ENCODE measurements at regions not wholly inside any gene's neighbourhood (a gene's known extent, or its start where the extent isn't known, plus 50 kb on each side); places are given as distances from the start of the nearest gene placed in this dataset.

GRCh38 chr4:126812076-126812475, 820.7 kb upstream of the INTU start:
- no peak for DNase-seq

DNA sequence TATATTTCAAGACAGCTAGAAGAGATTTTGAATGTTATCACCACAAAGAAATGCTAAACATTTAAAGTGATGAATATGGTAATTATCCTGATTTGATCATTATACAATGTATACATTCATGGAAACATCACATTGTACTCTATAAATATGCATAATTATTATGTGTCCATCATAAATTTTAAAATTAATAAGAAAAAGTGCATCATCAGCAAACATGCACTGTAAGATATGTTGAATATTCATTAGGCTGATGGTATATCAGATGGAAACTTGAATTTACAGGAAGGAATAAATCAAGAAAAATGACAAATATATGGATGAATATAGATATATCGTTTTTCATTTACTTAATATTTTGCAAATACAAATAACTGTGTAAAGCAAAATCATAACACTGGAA, 812.1 kb upstream of the INTU start:
- DNase-seq = no peak

- DNase-seq = no peak
Measured at GRCh38 chr4:126821152-126821551, 811.6 kb upstream of the INTU start.

GRCh38 chr4:126825083-126825482, 807.7 kb upstream of the INTU start:
- no peak for DNase-seq

DNA sequence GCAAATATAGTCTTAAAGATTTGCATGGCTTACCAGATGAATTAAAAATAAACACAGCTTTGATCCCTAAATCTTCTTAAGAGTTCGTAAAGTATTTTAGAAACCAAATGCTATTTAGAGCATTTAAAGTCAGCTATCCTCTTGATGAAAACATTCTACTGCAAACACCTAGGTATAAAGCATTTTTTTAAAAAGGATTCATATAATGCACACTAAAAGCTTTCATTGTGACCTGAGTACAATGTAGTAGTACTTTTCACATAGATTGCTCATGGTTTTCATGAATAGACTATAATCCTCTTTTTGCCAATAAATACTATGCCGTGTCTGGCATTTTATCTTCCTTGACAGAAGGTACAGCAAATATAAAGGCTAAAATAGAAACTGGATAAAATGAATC, 805.1 kb upstream of the INTU start:
- no peak for DNase-seq

DNA sequence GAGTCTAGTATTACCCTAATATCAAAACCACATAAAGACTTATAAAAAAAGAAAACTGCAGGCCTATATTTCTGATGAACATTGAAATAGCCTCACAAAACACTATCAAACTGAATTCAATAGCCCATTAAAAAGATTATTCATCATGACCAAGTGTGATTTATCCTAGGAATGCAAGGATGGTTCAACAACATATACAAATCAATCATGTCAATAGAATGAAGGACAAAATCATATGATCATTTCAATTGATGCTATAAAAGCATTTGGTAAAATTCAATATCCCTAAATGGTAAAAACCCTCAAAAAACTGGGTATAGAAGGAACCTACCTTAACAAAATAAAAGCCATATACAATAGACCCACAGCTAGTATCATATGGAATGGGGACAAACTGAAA, 797.9 kb upstream of the INTU start:
- DNase-seq = no peak

GRCh38 chr4:126838941-126839679, 793.6 kb upstream of the INTU start:
- no peak for DNase-seq

DNA sequence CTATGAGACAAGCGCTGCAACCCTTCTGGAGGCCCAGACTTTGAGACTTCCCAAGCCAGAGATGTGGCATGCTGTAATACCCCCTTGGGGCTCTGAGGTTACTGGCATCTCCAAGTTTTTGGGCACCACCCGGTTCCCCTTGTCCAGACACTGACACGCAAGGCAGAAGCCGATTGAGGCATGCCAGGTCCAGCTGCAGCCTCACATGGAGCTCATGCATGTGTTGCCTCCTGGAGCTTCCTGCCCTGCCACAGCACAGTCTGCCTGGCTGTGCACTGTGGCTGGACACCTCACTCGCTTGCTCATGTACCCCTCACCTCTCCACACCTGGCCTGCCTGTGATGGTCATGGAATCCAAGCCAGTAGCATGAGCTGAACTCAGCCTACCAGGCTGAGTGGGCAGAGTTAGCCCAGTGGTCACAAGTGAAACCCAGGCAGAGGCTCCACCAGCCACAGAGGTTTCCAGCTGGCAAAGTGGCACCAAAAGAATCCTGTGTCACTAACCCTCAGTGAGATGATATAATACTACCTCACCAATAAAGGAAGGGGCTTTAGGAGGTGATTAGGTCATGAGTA, 789.2 kb upstream of the INTU start:
- no peak for DNase-seq

- DNase-seq = no peak
Measured at GRCh38 chr4:126850286-126850685, 782.5 kb upstream of the INTU start.

DNA sequence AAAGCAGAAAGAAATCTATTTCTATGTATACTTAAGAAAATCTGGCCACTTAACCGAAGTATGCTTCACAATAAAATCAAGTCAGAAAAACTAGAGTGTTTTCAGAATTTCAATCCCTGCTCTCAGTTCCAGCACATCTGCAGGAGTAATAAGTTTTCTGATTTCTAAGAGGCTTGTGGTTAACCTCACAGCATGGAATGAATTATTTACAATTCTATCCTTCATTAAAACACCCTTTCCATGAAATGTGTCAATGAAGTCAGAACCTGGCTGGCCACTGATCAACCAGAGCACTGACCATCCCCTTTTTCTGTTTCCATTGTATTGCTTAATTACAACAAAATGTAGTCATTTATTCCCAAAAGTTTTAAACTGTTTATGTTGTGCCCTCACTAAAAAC, 781.4 kb upstream of the INTU start:
- no peak for DNase-seq

DNA sequence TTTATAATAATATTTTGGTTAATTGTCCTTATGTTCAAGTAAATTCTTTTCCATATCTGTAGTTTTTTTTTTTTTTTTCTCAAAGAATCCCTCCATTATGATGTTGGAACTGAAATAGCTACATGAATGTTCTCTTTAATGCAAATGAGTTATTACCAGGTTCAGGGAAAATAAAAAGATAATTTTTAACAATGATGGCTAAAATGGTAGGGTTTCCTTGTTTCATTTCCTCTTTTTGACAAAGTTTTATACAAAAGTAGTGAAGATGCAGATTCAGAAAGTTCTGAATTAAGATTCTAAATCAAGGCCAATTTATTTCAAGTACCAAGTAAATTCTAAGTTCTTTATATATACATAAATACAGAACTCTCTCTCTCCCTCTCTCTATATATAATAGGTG, 779.0 kb upstream of the INTU start:
- DNase-seq = no peak

- DNase-seq = no peak
Measured at GRCh38 chr4:126856906-126857305, 775.9 kb upstream of the INTU start.

- DNase-seq = no peak
Measured at GRCh38 chr4:126859314-126859713, 773.4 kb upstream of the INTU start.

GRCh38 chr4:126859872-126860271, 772.9 kb upstream of the INTU start:
- no peak for DNase-seq

- no peak for DNase-seq
Measured at GRCh38 chr4:126860308-126860707, 772.4 kb upstream of the INTU start.

GRCh38 chr4:126869967-126870366, 762.8 kb upstream of the INTU start:
- no peak for DNase-seq

DNA sequence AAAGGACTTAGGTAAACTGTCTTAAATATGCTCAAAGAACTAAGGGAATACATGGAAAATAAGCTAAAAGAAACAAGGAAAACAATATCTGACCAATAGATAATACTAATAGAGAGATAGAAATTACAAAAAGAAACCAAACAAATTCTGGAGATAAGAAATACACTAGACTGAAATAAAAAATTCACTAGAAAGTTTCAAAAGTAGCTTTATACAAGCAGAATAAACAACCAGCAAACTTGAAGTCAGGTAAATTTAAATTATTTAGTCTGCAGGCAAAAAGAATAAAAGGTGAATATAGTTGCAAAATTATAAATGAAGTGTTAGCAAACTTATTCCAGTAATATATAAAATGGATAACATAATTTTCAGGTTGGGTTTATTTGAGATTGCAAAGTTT, 760.9 kb upstream of the INTU start:
- DNase-seq = no peak

DNA sequence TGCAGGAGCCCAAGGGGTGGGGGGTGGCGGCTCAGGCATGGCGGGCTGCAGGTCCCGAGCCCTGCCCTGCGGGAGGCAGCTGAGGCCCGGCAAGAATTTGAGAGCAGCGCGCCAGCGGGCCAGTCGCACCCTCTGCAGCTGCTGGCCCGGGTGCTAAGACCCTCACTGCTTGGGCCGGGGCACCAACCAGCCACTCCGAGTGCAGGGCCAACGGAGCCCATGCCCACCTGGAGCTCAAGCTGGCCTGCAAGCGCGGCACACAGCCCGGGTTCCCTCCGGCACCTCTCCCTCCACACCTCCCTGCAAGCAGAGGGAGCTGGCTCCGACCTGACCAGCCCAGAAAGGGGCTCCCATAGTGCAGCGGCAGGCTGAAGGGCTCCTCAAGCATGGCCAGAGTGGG, 758.2 kb upstream of the INTU start:
- no peak for DNase-seq

DNA sequence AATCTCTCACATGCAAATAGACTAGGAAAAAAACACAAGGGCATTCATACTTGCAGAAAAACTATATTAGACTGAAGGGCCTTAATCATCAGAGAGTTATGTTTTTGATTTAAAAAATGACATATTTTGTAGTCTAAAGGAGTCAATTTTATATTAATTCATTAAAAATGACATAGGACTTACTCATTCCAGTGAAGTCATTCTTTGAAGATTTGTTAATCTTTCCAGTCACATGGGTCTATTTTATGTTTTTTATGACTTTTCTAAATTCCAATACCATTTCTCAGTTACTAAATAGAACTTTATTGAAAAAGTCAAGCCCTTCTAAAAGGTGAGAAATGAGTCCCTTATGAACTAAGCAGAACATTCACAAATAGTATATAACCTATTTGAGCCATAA, 743.8 kb upstream of the INTU start:
- DNase-seq = no peak

DNA sequence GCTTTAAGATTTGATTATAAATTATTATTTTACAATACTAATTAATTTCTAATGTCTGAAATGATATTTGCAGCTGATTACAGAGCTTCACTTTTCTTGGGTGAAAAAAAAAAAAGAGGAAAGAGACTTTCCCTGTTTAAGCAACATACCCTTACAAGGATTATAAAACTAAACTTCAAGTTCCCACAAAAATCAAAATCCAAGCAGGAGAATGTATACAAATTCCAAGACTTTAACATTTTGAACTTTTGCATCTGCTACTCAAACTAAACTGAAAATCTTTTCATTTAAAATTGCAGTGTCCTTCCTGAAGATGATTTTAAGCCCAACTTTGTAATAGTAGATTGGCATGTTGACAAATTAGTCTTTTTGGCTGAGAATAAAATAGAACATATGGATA, 742.4 kb upstream of the INTU start:
- DNase-seq = no peak

GRCh38 chr4:126890994-126891393, 741.8 kb upstream of the INTU start:
- no peak for DNase-seq

DNA sequence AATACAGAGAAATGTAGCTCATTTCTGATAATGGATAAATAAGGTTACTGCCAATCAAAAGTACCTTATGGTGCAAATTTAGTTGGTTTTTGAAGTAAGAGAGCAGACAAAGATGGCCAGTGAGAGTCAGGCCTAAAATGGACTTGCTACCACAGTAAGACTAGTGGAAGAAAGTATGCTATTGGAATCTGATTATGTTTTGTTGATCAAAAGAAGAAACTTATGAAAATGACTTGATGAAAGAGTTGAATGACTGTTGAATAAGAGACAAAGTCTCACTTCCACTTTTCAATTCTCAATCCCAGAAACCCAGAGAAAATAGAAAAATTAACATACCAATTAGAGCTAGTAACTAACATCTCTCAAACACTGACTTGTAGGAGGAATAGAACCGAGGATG, 737.8 kb upstream of the INTU start:
- no peak for DNase-seq

GRCh38 chr4:126895988-126896570, 736.7 kb upstream of the INTU start:
- DNase-seq = no peak

GRCh38 chr4:126897038-126897437, 735.7 kb upstream of the INTU start:
- DNase-seq = no peak

- DNase-seq = no peak
Measured at GRCh38 chr4:126898815-126899214, 733.9 kb upstream of the INTU start.
